RWPE2 (cell line): ENCODE measurements at regions not wholly inside any gene's neighbourhood (a gene's known extent, or its start where the extent isn't known, plus 50 kb on each side); places are given as distances from the start of the nearest gene placed in this dataset.

ENCODE experiments used
- ATAC-seq: fragments of 200-7000 bp; cut with Tn5 transposase; 3 replicates; pipeline ENCODE4 v1.9.1; 2021; ENCODE audit warnings: low read depth
- DNase-seq: peaks from one replicate; pipeline ENCODE4 v3.0.0-alpha.2; 2020; ENCODE audit warnings: low spot score
- H3K27ac ChIP-seq: fragments of 450-650 bp; 2 replicates; pipeline ENCODE4 v1.5.1; 2017; ENCODE audit warnings: mild to moderate bottlenecking; ENCODE audit not compliant: poor library complexity, severe bottlenecking
- H3K27me3 ChIP-seq: fragments of 250-450 bp; sonication (Bioruptor Pico); 2 replicates; pipeline ENCODE4 v1.5.1; 2021; ENCODE audit warnings: mild to moderate bottlenecking, moderate library complexity; ENCODE audit not compliant: insufficient read depth, poor library complexity, severe bottlenecking
- H3K36me3 ChIP-seq: fragments of 250-450 bp; sonication (Bioruptor Pico); 2 replicates; pipeline ENCODE4 v1.5.1; 2020; ENCODE audit warnings: low read depth, mild to moderate bottlenecking, moderate library complexity
- H3K4me1 ChIP-seq: fragments of 250-450 bp; sonication (Bioruptor Pico); 2 replicates; pipeline ENCODE4 v1.5.1; 2021; ENCODE audit warnings: mild to moderate bottlenecking, moderate library complexity; ENCODE audit not compliant: insufficient read depth, poor library complexity, severe bottlenecking
- H3K4me3 ChIP-seq: fragments of 250-450 bp; sonication (Bioruptor Pico); 2 replicates; pipeline ENCODE4 v1.5.1; 2021; ENCODE audit warnings: mild to moderate bottlenecking, moderate library complexity; ENCODE audit not compliant: severe bottlenecking
- H3K9me3 ChIP-seq: fragments of 250-450 bp; sonication (Bioruptor Pico); 2 replicates; pipeline ENCODE4 v1.5.1; 2021; ENCODE audit warnings: mild to moderate bottlenecking, moderate library complexity; ENCODE audit not compliant: severe bottlenecking
- TF ChIP-seq, protein P1 (sequence below): fragments of 450-650 bp; IDR thresholded peaks from one replicate; pipeline ENCODE4 v1.5.1; 2017; ENCODE audit warnings: mild to moderate bottlenecking, moderate library complexity; ENCODE audit not compliant: poor library complexity, severe bottlenecking

- DNase-seq (no peak), ATAC-seq (no peak)
- Histone ChIP-seq H3K27ac (no peak overlapping the region), H3K27me3 (no peaks in the 10 kb centered on the region), H3K4me1 (no peaks in the 10 kb centered on the region), H3K36me3 (no peaks in the 10 kb centered on the region), H3K9me3 (no peaks in the 10 kb centered on the region), H3K4me3 (no peak overlapping the region)
- TF ChIP-seq, protein P1, sequence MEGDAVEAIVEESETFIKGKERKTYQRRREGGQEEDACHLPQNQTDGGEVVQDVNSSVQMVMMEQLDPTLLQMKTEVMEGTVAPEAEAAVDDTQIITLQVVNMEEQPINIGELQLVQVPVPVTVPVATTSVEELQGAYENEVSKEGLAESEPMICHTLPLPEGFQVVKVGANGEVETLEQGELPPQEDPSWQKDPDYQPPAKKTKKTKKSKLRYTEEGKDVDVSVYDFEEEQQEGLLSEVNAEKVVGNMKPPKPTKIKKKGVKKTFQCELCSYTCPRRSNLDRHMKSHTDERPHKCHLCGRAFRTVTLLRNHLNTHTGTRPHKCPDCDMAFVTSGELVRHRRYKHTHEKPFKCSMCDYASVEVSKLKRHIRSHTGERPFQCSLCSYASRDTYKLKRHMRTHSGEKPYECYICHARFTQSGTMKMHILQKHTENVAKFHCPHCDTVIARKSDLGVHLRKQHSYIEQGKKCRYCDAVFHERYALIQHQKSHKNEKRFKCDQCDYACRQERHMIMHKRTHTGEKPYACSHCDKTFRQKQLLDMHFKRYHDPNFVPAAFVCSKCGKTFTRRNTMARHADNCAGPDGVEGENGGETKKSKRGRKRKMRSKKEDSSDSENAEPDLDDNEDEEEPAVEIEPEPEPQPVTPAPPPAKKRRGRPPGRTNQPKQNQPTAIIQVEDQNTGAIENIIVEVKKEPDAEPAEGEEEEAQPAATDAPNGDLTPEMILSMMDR = no peak
Measured at GRCh38 chr9:109919736-109920408, 139.9 kb downstream of the PALM2AKAP2 start.

GRCh38 chr9:109922617-109923470 lies 142.8 kb downstream of the PALM2AKAP2 start:
- ATAC-seq = no peak
- Histone ChIP-seq H3K9me3 (no peaks in the 10 kb centered on the region), H3K4me1 (no peaks in the 10 kb centered on the region), H3K36me3 (no peaks in the 10 kb centered on the region), H3K27me3 (no peaks in the 10 kb centered on the region), H3K27ac (no peak overlapping the region), H3K4me3 (no peak overlapping the region)
- no peak for DNase-seq
- TF ChIP-seq, protein P1 = no peak

DNA sequence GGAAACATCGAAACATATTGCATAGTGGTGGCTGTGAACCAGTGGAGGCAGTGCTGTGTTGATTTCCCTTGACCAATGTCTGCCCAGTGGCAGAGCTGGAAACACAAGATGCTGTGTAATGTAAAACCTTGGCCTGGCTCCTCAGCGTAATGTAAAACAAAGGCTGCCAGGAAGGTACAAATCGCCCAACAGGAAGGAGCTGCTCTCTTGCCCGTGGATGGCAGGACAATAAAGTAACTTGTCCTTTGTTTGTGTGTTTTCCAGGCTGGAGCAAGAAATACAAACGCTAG lies 143.4 kb downstream of the PALM2AKAP2 start:
- no peaks in the 10 kb centered on the region for H3K4me1 ChIP-seq
- no peaks in the 10 kb centered on the region for H3K9me3 ChIP-seq
- H3K4me3 ChIP-seq = no peak overlapping the region
- H3K36me3 ChIP-seq = no peaks in the 10 kb centered on the region
- TF ChIP-seq, protein P1 = no peak
- no peaks in the 10 kb centered on the region for H3K27me3 ChIP-seq
- no peak for ATAC-seq
- no peak overlapping the region for H3K27ac ChIP-seq
- no peak for DNase-seq

GRCh38 chr9:109923806-109924205 lies 143.8 kb downstream of the PALM2AKAP2 start:
- no peak for DNase-seq
- H3K4me3 ChIP-seq = no peak overlapping the region
- H3K9me3 ChIP-seq = no peaks in the 10 kb centered on the region
- no peaks in the 10 kb centered on the region for H3K36me3 ChIP-seq
- no peak overlapping the region for H3K27ac ChIP-seq
- ATAC-seq = no peak
- H3K4me1 ChIP-seq = no peaks in the 10 kb centered on the region
- H3K27me3 ChIP-seq = no peaks in the 10 kb centered on the region
- TF ChIP-seq, protein P1 = no peak

DNA sequence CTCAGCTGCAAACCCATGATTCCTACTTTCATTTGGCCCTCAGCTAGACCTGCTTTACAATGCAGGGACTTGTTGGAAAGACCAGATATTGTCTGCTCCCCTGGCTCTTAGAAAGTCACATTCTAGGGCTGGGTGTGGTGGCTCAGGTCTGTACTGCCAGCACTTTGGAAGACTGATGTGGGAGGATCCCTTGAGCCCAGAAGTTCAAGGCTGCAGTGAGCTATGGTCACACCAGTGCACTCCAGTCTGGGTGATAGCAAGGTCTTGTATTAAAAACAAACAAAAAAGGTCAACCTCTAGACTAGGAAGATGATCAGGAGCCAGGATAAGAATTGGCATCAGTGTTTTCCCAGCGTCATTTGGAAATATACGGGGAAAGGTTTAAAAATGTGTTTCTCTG lies 145.8 kb downstream of the PALM2AKAP2 start:
- Histone ChIP-seq H3K36me3 (no peaks in the 10 kb centered on the region), H3K27ac (no peak overlapping the region), H3K27me3 (no peaks in the 10 kb centered on the region), H3K9me3 (no peaks in the 10 kb centered on the region), H3K4me3 (no peak overlapping the region), H3K4me1 (no peaks in the 10 kb centered on the region)
- ATAC-seq = no peak
- TF ChIP-seq, protein P1 = no peak
- DNase-seq = no peak
